Naive thymus-derived CD4-positive, alpha-beta T cell (primary cell): ENCODE measurements at regions not wholly inside any gene's neighbourhood (a gene's known extent, or its start where the extent isn't known, plus 50 kb on each side); places are given as distances from the start of the nearest gene placed in this dataset.
"Not testable (repeated sequence)": the region's sequence is repeated elsewhere in the genome, so short reads cannot be mapped to it uniquely, and the experiment has no call there.

Experiments used
- ATAC-seq: fragments of 150-1000 bp; cut with Tn5 transposase; 2 replicates; pipeline ENCODE4 v1.10.0; 2021; ENCODE audit warnings: mild to moderate bottlenecking, moderate library complexity
- CTCF ChIA-PET: fragments of 350-600 bp; sonication (Branson Sonifier 250); formaldehyde crosslinking; loops from one replicate; lab custom pipeline; 2021; ENCODE audit warnings: antibody characterized with exemption; lab: Charles Lee
- POLR2A ChIA-PET: fragments of 350-600 bp; sonication (Branson Sonifier 250); formaldehyde crosslinking; loops from one replicate; lab custom pipeline; 2021; ENCODE audit warnings: antibody characterized with exemption, inconsistent platforms; lab: Charles Lee
- DNase-seq, 9 donors: peaks; one replicate each; pipeline versions ENCODE4 v3.0.0 to v3.0.0-alpha.2; 2020 to 2022; ENCODE audit warnings: mixed read lengths in 1 of 9
- H3K27ac ChIP-seq: one replicate; pipeline ENCODE4 v1.7.0; 2013; ENCODE audit warnings: mild to moderate bottlenecking, low read depth, low read length, moderate library complexity
- H3K27me3 ChIP-seq, 2 donors: one replicate each; pipeline ENCODE4 v1.7.0; 2013; ENCODE audit warnings: low read length in 2 of 2, mild to moderate bottlenecking in 2 of 2, moderate library complexity in 2 of 2; ENCODE audit not compliant: control insufficient read depth in 2 of 2, insufficient read depth in 2 of 2
- H3K36me3 ChIP-seq, 3 experiments: 1 replicate in 2 of 3; 2 replicates in 1 of 3; pipeline ENCODE4 v1.7.0; 2013; ENCODE audit warnings: low read length in 3 of 3, mild to moderate bottlenecking in 3 of 3, moderate library complexity in 1 of 3; ENCODE audit not compliant: insufficient read depth in 3 of 3, control insufficient read depth in 2 of 3
- H3K4me1 ChIP-seq, 2 donors: one replicate each; pipeline ENCODE4 v1.7.0; 2013; ENCODE audit warnings: low read length in 2 of 2, mild to moderate bottlenecking in 2 of 2, moderate library complexity in 1 of 2; ENCODE audit not compliant: control insufficient read depth in 2 of 2, insufficient read depth in 2 of 2
- H3K4me3 ChIP-seq: 2 replicates; pipeline ENCODE4 v1.7.0; 2013; ENCODE audit warnings: mild to moderate bottlenecking, low read length
- H3K9me3 ChIP-seq, 3 experiments: 1 replicate in 2 of 3; 2 replicates in 1 of 3; pipeline ENCODE4 v1.7.0; 2013; ENCODE audit warnings: low read length in 3 of 3; ENCODE audit not compliant: control insufficient read depth in 2 of 3
- H3K27ac Mint-ChIP-seq, 9 donors: one replicate each; pipeline ENCODE4 v1.8.0; 2020 to 2022; ENCODE audit warnings: mixed read lengths in 9 of 9, mild to moderate bottlenecking in 8 of 9, moderate library complexity in 5 of 9, inconsistent platforms in 2 of 9
- H3K27me3 Mint-ChIP-seq, 5 donors: one replicate each; pipeline ENCODE4 v1.8.0; 2021 to 2022; ENCODE audit warnings: mixed read lengths in 5 of 5, mild to moderate bottlenecking in 1 of 5
- H3K36me3 Mint-ChIP-seq, 5 donors: one replicate each; pipeline ENCODE4 v1.8.0; 2020 to 2022; ENCODE audit warnings: mixed read lengths in 5 of 5, mild to moderate bottlenecking in 3 of 5, inconsistent platforms in 1 of 5
- H3K4me1 Mint-ChIP-seq, 7 donors: one replicate each; pipeline ENCODE4 v1.8.0; 2020 to 2022; ENCODE audit warnings: mixed read lengths in 7 of 7, mild to moderate bottlenecking in 3 of 7, inconsistent platforms in 1 of 7
- H3K4me3 Mint-ChIP-seq, 10 donors: one replicate each; pipeline ENCODE4 v1.8.0; 2020 to 2022; ENCODE audit warnings: mild to moderate bottlenecking in 10 of 10, mixed read lengths in 10 of 10, moderate library complexity in 6 of 10, inconsistent platforms in 2 of 10
- H3K9me3 Mint-ChIP-seq, 11 donors: one replicate each; pipeline ENCODE4 v1.8.0; 2020 to 2022; ENCODE audit warnings: mixed read lengths in 11 of 11, mild to moderate bottlenecking in 4 of 11, inconsistent platforms in 1 of 11, moderate library complexity in 1 of 11
- intact Hi-C, 2 donors: fragments of 100-400 bp; cut with micrococcal nuclease; formaldehyde crosslinking; loops; one replicate each; pipeline ENCODE4 v1.15.1; 2023

GRCh38 chr2:222360997-222361396 is 62.2 kb upstream of the PAX3 start:
- no peak overlapping the region for H3K4me3 Mint-ChIP-seq
- peaks cover 0 to 8% (median under 1%) of the 10 kb centered on the region in 11 donors for H3K9me3 Mint-ChIP-seq
- peaks cover 0 to 5% (median 0%) of the 10 kb centered on the region in 5 donors for H3K27me3 Mint-ChIP-seq
- no peak overlapping the region for H3K27ac Mint-ChIP-seq
- POLR2A ChIA-PET: no interaction called here
- intact Hi-C loops: no loop called here
- no peak for ATAC-seq
- no peak for DNase-seq
- Histone ChIP-seq H3K9me3 (no peaks in the 10 kb centered on the region), H3K27me3 (no peaks in the 10 kb centered on the region), H3K4me1 (no peaks in the 10 kb centered on the region), H3K27ac (no peak overlapping the region), H3K4me3 (no peak overlapping the region), H3K36me3 (no peaks in the 10 kb centered on the region)
- CTCF ChIA-PET: no interaction called here
- peaks cover 0 to 5% (median 0%) of the 10 kb centered on the region in 7 donors for H3K4me1 Mint-ChIP-seq
- no peaks in the 10 kb centered on the region for H3K36me3 Mint-ChIP-seq

GRCh38 chr2:222361787-222362186 is 62.6 kb upstream of the SGPP2 start:
- Histone ChIP-seq H3K36me3 (no peaks in the 10 kb centered on the region), H3K4me1 (no peaks in the 10 kb centered on the region), H3K9me3 (no peaks in the 10 kb centered on the region), H3K27me3 (no peaks in the 10 kb centered on the region), H3K4me3 (no peak overlapping the region), H3K27ac (no peak overlapping the region)
- intact Hi-C loops: no loop called here
- Mint-ChIP-seq H3K36me3 (no peaks in the 10 kb centered on the region), H3K4me3 (no peak overlapping the region), H3K9me3 (peaks cover 0 to 8% (median 3%) of the 10 kb centered on the region in 11 donors), H3K27me3 (peaks cover 0 to 5% (median 4%) of the 10 kb centered on the region in 5 donors), H3K4me1 (peaks cover 0 to 5% (median 0%) of the 10 kb centered on the region in 7 donors), H3K27ac (no peak overlapping the region)
- CTCF ChIA-PET: no interaction called here
- no peak for ATAC-seq
- no peak for DNase-seq
- POLR2A ChIA-PET: no interaction called here

GRCh38 chr2:222362336-222362735 is 62.0 kb upstream of the SGPP2 start:
- Histone ChIP-seq H3K27me3 (no peaks in the 10 kb centered on the region), H3K36me3 (no peaks in the 10 kb centered on the region), H3K4me1 (no peaks in the 10 kb centered on the region), H3K4me3 (no peak overlapping the region), H3K27ac (no peak overlapping the region), H3K9me3 (no peaks in the 10 kb centered on the region)
- ChIA-PET POLR2A (no interaction called here), CTCF (no interaction called here)
- DNase-seq (no peak), ATAC-seq (no peak)
- no peaks in the 10 kb centered on the region for H3K36me3 Mint-ChIP-seq
- H3K4me3 Mint-ChIP-seq: no peak overlapping the region
- peaks cover 0 to 5% (median 0%) of the 10 kb centered on the region in 7 donors for H3K4me1 Mint-ChIP-seq
- intact Hi-C loops: no loop called here
- peaks cover 0 to 9% (median 4%) of the 10 kb centered on the region in 11 donors for H3K9me3 Mint-ChIP-seq
- no peak overlapping the region for H3K27ac Mint-ChIP-seq
- peaks cover 0 to 8% (median 4%) of the 10 kb centered on the region in 5 donors for H3K27me3 Mint-ChIP-seq

GRCh38 chr2:222364285-222364895 is 60.0 kb upstream of the SGPP2 start:
- Histone ChIP-seq H3K27ac (no peak overlapping the region), H3K27me3 (no peaks in the 10 kb centered on the region), H3K4me3 (no peak overlapping the region), H3K36me3 (no peaks in the 10 kb centered on the region), H3K9me3 (no peaks in the 10 kb centered on the region), H3K4me1 (no peaks in the 10 kb centered on the region)
- ChIA-PET CTCF (no interaction called here), POLR2A (no interaction called here)
- ATAC-seq (no peak), DNase-seq (no peak)
- intact Hi-C loops: no loop called here
- Mint-ChIP-seq H3K4me3 (no peak overlapping the region), H3K27ac (no peak overlapping the region), H3K36me3 (no peaks in the 10 kb centered on the region), H3K27me3 (peaks cover 0 to 6% (median 4%) of the 10 kb centered on the region in 5 donors), H3K9me3 (peaks cover 0 to 13% (median 8%) of the 10 kb centered on the region in 11 donors), H3K4me1 (peaks cover 0 to 4% (median 0%) of the 10 kb centered on the region in 7 donors)

- H3K4me1 Mint-ChIP-seq, POLR2A ChIA-PET, CTCF ChIA-PET, intact Hi-C loops, DNase-seq, H3K4me3 ChIP-seq, H3K9me3 ChIP-seq, H3K27ac ChIP-seq, H3K4me3 Mint-ChIP-seq, H3K36me3 ChIP-seq, H3K4me1 ChIP-seq, H3K27ac Mint-ChIP-seq, H3K27me3 ChIP-seq, ATAC-seq: not testable (repeated sequence)
- H3K36me3 Mint-ChIP-seq: peaks cover 0 to 13% (median 0%) of the 10 kb centered on the region in 5 donors
- peaks cover 0 to 20% (median 6%) of the 10 kb centered on the region in 5 donors for H3K27me3 Mint-ChIP-seq
- peaks cover 10 to 35% (median 19%) of the 10 kb centered on the region in 11 donors for H3K9me3 Mint-ChIP-seq
Measured at GRCh38 chr2:222368280-222368679, 56.1 kb upstream of the SGPP2 start.

- Histone ChIP-seq H3K27me3 (no peaks in the 10 kb centered on the region), H3K4me1 (no peaks in the 10 kb centered on the region), H3K9me3 (peaks cover 0 to 5% (median 0%) of the 10 kb centered on the region in 3 experiments), H3K4me3 (no peak overlapping the region), H3K27ac (no peak overlapping the region), H3K36me3 (no peaks in the 10 kb centered on the region)
- H3K27me3 Mint-ChIP-seq: peaks cover 0 to 29% (median 6%) of the 10 kb centered on the region in 5 donors
- peaks cover 6 to 48% (median 18%) of the 10 kb centered on the region in 11 donors for H3K9me3 Mint-ChIP-seq
- H3K27ac Mint-ChIP-seq: no peak overlapping the region
- intact Hi-C loops: no loop called here
- no peak for DNase-seq
- no peak for ATAC-seq
- H3K36me3 Mint-ChIP-seq: peaks cover 0 to 13% (median 0%) of the 10 kb centered on the region in 5 donors
- peaks cover 0 to 1% (median 0%) of the 10 kb centered on the region in 7 donors for H3K4me1 Mint-ChIP-seq
- no peak overlapping the region for H3K4me3 Mint-ChIP-seq
- CTCF ChIA-PET: no interaction called here
- POLR2A ChIA-PET: no interaction called here
Measured at GRCh38 chr2:222372993-222373392, 51.4 kb upstream of the SGPP2 start.
